HL-60 (cell line): ENCODE measurements at regions not wholly inside any gene's neighbourhood (a gene's known extent, or its start where the extent isn't known, plus 50 kb on each side); places are given as distances from the start of the nearest gene placed in this dataset.

Source experiments
- GABPA ChIP-seq: IDR thresholded peaks from 2 replicates; pipeline ENCODE4 v1.6.1; 2012; ENCODE audit warnings: low read depth
- TF ChIP-seq, protein P1 (sequence below): IDR thresholded peaks from one replicate; pipeline ENCODE4 v1.5.1; 2011; ENCODE audit warnings: low read length, control low read depth, inconsistent platforms; ENCODE audit not compliant: insufficient read depth
- TF ChIP-seq, protein P2 (sequence below): IDR thresholded peaks from 2 replicates; pipeline ENCODE4 v1.6.1; 2012; ENCODE audit warnings: low read depth; ENCODE audit not compliant: insufficient replicate concordance

- TF ChIP-seq, protein P1, sequence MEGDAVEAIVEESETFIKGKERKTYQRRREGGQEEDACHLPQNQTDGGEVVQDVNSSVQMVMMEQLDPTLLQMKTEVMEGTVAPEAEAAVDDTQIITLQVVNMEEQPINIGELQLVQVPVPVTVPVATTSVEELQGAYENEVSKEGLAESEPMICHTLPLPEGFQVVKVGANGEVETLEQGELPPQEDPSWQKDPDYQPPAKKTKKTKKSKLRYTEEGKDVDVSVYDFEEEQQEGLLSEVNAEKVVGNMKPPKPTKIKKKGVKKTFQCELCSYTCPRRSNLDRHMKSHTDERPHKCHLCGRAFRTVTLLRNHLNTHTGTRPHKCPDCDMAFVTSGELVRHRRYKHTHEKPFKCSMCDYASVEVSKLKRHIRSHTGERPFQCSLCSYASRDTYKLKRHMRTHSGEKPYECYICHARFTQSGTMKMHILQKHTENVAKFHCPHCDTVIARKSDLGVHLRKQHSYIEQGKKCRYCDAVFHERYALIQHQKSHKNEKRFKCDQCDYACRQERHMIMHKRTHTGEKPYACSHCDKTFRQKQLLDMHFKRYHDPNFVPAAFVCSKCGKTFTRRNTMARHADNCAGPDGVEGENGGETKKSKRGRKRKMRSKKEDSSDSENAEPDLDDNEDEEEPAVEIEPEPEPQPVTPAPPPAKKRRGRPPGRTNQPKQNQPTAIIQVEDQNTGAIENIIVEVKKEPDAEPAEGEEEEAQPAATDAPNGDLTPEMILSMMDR, result no peak
- TF ChIP-seq, protein P2, sequence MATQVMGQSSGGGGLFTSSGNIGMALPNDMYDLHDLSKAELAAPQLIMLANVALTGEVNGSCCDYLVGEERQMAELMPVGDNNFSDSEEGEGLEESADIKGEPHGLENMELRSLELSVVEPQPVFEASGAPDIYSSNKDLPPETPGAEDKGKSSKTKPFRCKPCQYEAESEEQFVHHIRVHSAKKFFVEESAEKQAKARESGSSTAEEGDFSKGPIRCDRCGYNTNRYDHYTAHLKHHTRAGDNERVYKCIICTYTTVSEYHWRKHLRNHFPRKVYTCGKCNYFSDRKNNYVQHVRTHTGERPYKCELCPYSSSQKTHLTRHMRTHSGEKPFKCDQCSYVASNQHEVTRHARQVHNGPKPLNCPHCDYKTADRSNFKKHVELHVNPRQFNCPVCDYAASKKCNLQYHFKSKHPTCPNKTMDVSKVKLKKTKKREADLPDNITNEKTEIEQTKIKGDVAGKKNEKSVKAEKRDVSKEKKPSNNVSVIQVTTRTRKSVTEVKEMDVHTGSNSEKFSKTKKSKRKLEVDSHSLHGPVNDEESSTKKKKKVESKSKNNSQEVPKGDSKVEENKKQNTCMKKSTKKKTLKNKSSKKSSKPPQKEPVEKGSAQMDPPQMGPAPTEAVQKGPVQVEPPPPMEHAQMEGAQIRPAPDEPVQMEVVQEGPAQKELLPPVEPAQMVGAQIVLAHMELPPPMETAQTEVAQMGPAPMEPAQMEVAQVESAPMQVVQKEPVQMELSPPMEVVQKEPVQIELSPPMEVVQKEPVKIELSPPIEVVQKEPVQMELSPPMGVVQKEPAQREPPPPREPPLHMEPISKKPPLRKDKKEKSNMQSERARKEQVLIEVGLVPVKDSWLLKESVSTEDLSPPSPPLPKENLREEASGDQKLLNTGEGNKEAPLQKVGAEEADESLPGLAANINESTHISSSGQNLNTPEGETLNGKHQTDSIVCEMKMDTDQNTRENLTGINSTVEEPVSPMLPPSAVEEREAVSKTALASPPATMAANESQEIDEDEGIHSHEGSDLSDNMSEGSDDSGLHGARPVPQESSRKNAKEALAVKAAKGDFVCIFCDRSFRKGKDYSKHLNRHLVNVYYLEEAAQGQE, result no peak
- no peak for TF ChIP-seq GABPA
Observed at GRCh38 chr13:74248477-74248876, 114.3 kb upstream of the KLF12 start.
